WI38 (cell line): ENCODE measurements at regions not wholly inside any gene's neighbourhood (a gene's known extent, or its start where the extent isn't known, plus 50 kb on each side); places are given as distances from the start of the nearest gene placed in this dataset.

Source experiments
- H3K4me3 ChIP-seq: 2 replicates; pipeline ENCODE4 v1.5.1; 2011; ENCODE audit warnings: low read depth, mild to moderate bottlenecking, control low read depth, low read length
- TF ChIP-seq, protein P1 (sequence below): IDR thresholded peaks from 2 replicates; pipeline ENCODE4 v1.5.1; 2012; ENCODE audit warnings: low read depth, mild to moderate bottlenecking, control low read depth, low read length

DNA sequence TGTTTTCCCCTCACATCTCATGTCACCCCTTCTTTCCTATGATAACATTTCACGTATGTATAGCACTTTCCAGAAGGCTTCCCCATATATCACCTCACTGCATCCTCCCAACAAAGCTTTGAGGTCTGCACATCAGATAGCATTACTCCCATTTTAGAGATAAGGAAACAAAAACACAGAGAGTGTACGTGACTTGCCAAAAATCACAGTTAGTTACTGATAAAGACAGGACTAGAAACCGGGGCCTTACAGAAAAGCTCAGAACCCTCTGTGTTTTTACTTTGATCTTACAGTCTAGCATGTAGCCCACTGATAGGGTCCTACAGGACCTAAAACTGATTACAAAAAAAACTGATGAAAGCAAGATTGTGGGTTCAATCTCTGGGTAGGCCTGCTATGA is 202.9 kb upstream of the CDKN3 start:
- no peak overlapping the region for H3K4me3 ChIP-seq
- TF ChIP-seq, protein P1, sequence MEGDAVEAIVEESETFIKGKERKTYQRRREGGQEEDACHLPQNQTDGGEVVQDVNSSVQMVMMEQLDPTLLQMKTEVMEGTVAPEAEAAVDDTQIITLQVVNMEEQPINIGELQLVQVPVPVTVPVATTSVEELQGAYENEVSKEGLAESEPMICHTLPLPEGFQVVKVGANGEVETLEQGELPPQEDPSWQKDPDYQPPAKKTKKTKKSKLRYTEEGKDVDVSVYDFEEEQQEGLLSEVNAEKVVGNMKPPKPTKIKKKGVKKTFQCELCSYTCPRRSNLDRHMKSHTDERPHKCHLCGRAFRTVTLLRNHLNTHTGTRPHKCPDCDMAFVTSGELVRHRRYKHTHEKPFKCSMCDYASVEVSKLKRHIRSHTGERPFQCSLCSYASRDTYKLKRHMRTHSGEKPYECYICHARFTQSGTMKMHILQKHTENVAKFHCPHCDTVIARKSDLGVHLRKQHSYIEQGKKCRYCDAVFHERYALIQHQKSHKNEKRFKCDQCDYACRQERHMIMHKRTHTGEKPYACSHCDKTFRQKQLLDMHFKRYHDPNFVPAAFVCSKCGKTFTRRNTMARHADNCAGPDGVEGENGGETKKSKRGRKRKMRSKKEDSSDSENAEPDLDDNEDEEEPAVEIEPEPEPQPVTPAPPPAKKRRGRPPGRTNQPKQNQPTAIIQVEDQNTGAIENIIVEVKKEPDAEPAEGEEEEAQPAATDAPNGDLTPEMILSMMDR: no peak

DNA sequence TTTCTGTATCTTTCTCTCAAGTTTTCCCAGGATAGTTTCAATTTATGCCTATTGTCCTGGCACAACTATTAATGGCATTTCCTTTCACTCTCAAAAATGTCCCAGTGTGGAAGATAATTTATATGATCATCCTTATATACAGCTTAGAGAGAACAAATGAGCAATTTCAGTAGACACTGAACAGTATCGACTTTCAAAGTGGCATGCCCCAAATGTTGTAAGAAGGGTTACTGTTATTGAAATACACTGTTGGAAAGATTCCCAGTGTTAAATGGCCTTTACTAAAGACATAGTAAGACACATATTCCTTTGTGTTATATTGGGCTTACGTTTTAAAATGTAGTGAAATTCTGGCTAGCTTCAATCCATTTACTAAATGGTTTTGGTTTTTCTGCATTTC is 202.3 kb upstream of the CDKN3 start:
- H3K4me3 ChIP-seq: no peak overlapping the region
- TF ChIP-seq, protein P1: no peak

DNA sequence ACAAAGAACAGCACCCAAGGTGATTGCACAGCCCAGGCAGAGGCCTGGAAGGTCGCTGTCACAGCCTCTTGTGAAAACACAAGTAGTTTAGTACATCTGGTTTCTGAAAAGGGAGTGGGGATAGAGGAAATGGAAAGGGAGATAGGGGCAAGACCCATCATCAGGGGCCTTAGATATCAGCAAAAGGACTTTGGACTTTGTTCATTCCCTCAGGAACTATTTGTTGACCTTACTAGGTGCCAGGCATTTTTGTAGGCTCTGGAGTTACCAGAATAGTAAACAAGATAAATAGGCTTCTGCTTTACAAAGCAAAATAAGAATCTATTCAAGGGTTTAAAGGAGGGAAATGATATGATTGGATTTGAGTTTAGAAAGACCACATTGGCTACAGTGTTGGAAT is 199.4 kb upstream of the CDKN3 start:
- TF ChIP-seq, protein P1: no peak
- H3K4me3 ChIP-seq: no peak overlapping the region

DNA sequence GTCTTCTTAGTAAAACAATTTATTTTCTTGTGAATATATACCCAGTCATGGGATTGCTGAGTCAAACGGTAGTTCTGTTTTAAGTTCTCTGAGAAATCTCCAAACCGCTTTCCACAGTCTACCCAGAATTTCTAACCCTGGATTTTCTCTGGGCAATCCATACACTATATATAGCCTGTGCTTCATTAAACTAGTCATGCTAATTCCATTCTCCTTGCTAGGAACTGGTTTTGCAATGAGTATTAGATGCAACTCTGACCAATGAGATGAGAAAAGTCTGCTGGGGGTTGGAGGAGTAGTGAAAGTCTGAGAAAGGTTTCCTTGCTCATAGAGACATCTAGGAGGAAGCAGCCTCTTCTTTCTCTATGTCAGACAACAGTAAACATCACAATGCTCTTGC is 196.1 kb upstream of the CDKN3 start:
- no peak overlapping the region for H3K4me3 ChIP-seq
- TF ChIP-seq, protein P1: no peak

DNA sequence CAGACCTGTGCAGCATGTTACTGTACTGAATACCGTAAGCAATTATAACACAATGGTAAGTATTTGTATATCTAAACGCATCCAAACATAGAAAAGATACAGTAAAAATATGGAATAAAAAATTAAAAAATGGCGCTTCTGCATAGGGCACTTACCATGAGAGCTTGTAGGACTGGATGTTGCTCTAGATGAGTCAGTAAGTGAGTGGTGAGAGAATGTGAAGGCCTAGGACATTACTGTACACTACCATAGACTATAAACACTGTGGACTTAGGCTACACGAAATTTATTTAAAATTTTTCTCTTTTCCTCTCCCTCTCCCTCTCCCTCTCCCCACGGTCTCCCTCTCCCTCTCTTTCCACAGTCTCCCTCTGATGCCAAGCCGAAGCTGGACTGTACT is 194.5 kb upstream of the CDKN3 start:
- H3K4me3 ChIP-seq: no peak overlapping the region
- TF ChIP-seq, protein P1: no peak

DNA sequence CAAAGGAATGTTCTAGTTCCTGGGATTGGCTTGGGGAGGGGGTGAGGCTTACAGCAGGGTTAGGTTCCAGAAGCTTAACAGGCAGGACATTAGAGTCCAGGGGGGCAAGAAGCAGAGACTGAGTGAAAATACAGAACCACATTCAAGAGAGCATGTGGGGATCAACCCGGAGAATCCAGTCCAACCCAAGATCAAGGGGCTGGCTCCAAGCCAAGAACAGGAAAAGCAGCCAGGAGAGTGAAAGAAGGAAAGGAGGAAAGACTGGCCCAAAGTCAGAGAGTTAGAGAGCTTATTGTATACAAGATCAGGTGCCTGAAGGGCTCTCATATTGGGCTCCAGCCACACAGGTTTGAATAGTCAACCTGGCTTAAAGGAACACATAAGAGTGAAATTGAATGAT is 190.3 kb upstream of the CDKN3 start:
- TF ChIP-seq, protein P1: no peak

DNA sequence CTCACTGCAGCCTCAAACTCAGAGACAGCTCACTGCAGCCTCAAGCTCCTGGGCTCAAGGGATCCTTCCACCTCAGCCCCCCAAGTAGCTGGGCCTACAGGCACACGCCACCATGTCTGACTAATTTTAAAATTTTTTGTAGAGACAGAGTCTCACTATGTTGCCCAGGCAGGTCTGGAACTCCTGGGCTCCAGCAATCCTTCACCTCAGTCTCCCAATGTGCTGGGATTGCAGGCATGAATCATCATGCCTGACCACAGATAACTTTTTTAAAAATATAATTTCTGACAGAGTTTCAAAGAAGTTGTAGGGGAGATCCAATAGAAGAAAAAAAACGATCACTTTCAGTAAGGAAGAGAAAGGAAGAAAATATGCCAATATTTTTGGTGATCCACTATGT is 189.7 kb upstream of the CDKN3 start:
- TF ChIP-seq, protein P1: no peak

More for the DNA sequence above, 190.3 kb upstream of the CDKN3 start:
- no peak overlapping the region for H3K4me3 ChIP-seq

More for the DNA sequence above, 189.7 kb upstream of the CDKN3 start:
- no peak overlapping the region for H3K4me3 ChIP-seq
